GM12878 (cell line): ENCODE measurements at regions not wholly inside any gene's neighbourhood (a gene's known extent, or its start where the extent isn't known, plus 50 kb on each side); places are given as distances from the start of the nearest gene placed in this dataset.
A peak's percentile ranks its signal among the peaks of the same experiment; 100 is the strongest.

Experiments
- ATAC-seq: fragments of 200-7000 bp; cut with Tn5 transposase; 3 replicates; pipeline ENCODE4 v1.9.1; 2020; ENCODE audit warnings: mild to moderate bottlenecking, moderate library complexity
- BruUV-seq: library from RNA; stranded (reverse); fragments of 400-500 nt; replicated peaks from 2 replicates; lab custom pipeline; 2021; lab: Mats Ljungman, UMichigan
- CTCF ChIA-PET: fragments of 300-600 bp; sonication (Branson Sonifier 250); formaldehyde crosslinking; extraction: SDS; loops from one replicate; lab custom pipeline; 2021; ENCODE audit warnings: inconsistent platforms; lab: Yijun Ruan, JAX
- POLR2A ChIA-PET: fragments of 350-600 bp; formaldehyde crosslinking; extraction: SDS; loops from one replicate; lab custom pipeline; 2021; ENCODE audit warnings: inconsistent platforms; lab: Charles Lee
- RAD21 ChIA-PET: fragments of 300-600 bp; sonication (Branson Sonifier 250); formaldehyde crosslinking; loops from one replicate; lab custom pipeline; 2023; ENCODE audit warnings: antibody characterized with exemption; ENCODE audit not compliant: unreplicated experiment; lab: Charles Lee
- SMC1A ChIA-PET: fragments of 300-600 bp; sonication (Branson Sonifier 250); formaldehyde crosslinking; loops from one replicate; lab custom pipeline; 2023; ENCODE audit not compliant: unreplicated experiment, uncharacterized antibody; lab: Charles Lee
- DNase-seq: peaks from one replicate; pipeline ENCODE4 v3.0.0-alpha.2; 2011; ENCODE audit warnings: low read depth, low spot score
- FAIRE-seq: peaks from 3 replicates; lab custom pipeline; 2011; peaks lifted over from hg19 to GRCh38; lab: Jason Lieb, UNC
- H2AFZ ChIP-seq: 2 replicates; pipeline ENCODE4 v1.6.0; 2011; ENCODE audit warnings: low read depth, low read length, control low read depth; ENCODE audit not compliant: control insufficient read depth
- H3K27ac ChIP-seq: 2 replicates; pipeline ENCODE4 v1.5.1; 2011; ENCODE audit warnings: control low read depth; ENCODE audit not compliant: control insufficient read depth, insufficient read depth
- H3K27me3 ChIP-seq, 2 experiments: replicated peaks in 1 of 2; 2 replicates each; pipeline versions ENCODE4 v1.6.0 to v1.6.1; 2011; ENCODE audit warnings: low read length in 1 of 2; ENCODE audit not compliant: control insufficient read depth in 2 of 2, insufficient read depth in 2 of 2
- H3K36me3 ChIP-seq, 2 experiments: 2 replicates each; pipeline ENCODE4 v1.5.1; 2011; ENCODE audit warnings: low read length in 1 of 2; ENCODE audit not compliant: control insufficient read depth in 2 of 2, insufficient read depth in 2 of 2
- H3K4me1 ChIP-seq: 2 replicates; pipeline ENCODE4 v1.6.1; 2011; ENCODE audit warnings: mild to moderate bottlenecking, low read length, moderate library complexity, mixed read lengths; ENCODE audit not compliant: control insufficient read depth, insufficient read depth
- H3K4me2 ChIP-seq: 2 replicates; pipeline ENCODE4 v1.6.0; 2011; ENCODE audit warnings: control low read depth; ENCODE audit not compliant: control insufficient read depth, insufficient read depth
- H3K4me3 ChIP-seq: fragments of 200-600 bp; sonication (generic); 2 replicates; pipeline ENCODE4 v1.5.1; 2016
- H3K79me2 ChIP-seq: 2 replicates; pipeline ENCODE4 v1.6.0; 2011; ENCODE audit warnings: low read length; ENCODE audit not compliant: control insufficient read depth, insufficient read depth
- H3K9ac ChIP-seq: 2 replicates; pipeline ENCODE4 v1.8.0; 2011; ENCODE audit warnings: low read length, control low read depth, mixed read lengths; ENCODE audit not compliant: control insufficient read depth, insufficient read depth
- H3K9me3 ChIP-seq: replicated peaks from 3 replicates; pipeline ENCODE4 v1.5.1; 2011; ENCODE audit warnings: mild to moderate bottlenecking, low read length; ENCODE audit not compliant: control insufficient read depth, insufficient read depth
- H4K20me1 ChIP-seq: 2 replicates; pipeline ENCODE4 v1.6.0; 2011; ENCODE audit not compliant: control insufficient read depth, insufficient read depth
- MEF2B ChIP-seq: fragments of 450-650 bp; IDR thresholded peaks from 2 replicates; pipeline ENCODE4 v1.6.1; 2018; ENCODE audit warnings: mild to moderate bottlenecking, moderate library complexity; ENCODE audit not compliant: partially characterized antibody, poor library complexity, severe bottlenecking
- SMC3 ChIP-seq: IDR thresholded peaks from 2 replicates; pipeline ENCODE4 v1.6.1; 2011; ENCODE audit warnings: low read length, improper control_type of control experiment, borderline replicate concordance
- TARDBP ChIP-seq: IDR thresholded peaks from 2 replicates; pipeline ENCODE4 v1.6.1; 2016; ENCODE audit warnings: borderline replicate concordance
- WGBS: methylation state at CpG from one replicate; pipeline ENCODE4 v1.1.6; 2016; ENCODE audit warnings: low lambda C conversion rate; ENCODE audit not compliant: insufficient replicate concordance, insufficient coverage; ENCODE audit errors: missing lambda C conversion rate; 5-methylcytosine and 5-hydroxymethylcytosine counted together
- in situ Hi-C: fragments of 300-500 bp; cut with MboI; formaldehyde crosslinking; loops from 9 replicates; pipeline ENCODE4 v1.14.3; 2018; ENCODE audit warnings: mixed read lengths
- intact Hi-C: fragments of 100-400 bp; cut with micrococcal nuclease; formaldehyde crosslinking; loops from one replicate; pipeline ENCODE4 v1.14.2; 2022; ENCODE audit not compliant: unreplicated experiment
- TF ChIP-seq, protein P1 (sequence below): fragments of 450-650 bp; formaldehyde crosslinking; IDR thresholded peaks from 2 replicates; pipeline ENCODE4 v1.4.0; 2022; ENCODE audit warnings: mild to moderate bottlenecking, moderate library complexity

GRCh38 chr14:85038526-85039352, 491.2 kb upstream of the FLRT2 start:
- FAIRE-seq, result no peak
- H3K9me3 ChIP-seq, result no peaks in the 10 kb centered on the region
- ATAC-seq, result no peak
- no peak overlapping the region for H2AFZ ChIP-seq
- 14% methylated on average over 7 of the region's 7 CpGs for WGBS
- in situ Hi-C loops (no loop called here), intact Hi-C loops (no loop called here)
- no peaks in the 10 kb centered on the region for H3K27me3 ChIP-seq
- no peak overlapping the region for H3K4me2 ChIP-seq
- ChIA-PET RAD21 (no interaction called here), POLR2A (no interaction called here), SMC1A (interaction anchor here (1.3 kb wide), 1 partner anchor 10 kb away, joined by 3 read pairs; no protein-coding TSS in a partner anchor), CTCF (interaction anchor here (1.2 kb wide), 1 partner anchor 1744 kb away, joined by 3 read pairs; no protein-coding TSS in a partner anchor)
- no peak overlapping the region for H3K27ac ChIP-seq
- no peaks in the 10 kb centered on the region for H3K79me2 ChIP-seq
- DNase-seq, result no peak
- H3K36me3 ChIP-seq, result no peaks in the 10 kb centered on the region
- BruUV-seq, result no TSS peak
- H3K4me3 ChIP-seq, result no peak overlapping the region
- H3K9ac ChIP-seq, result no peak overlapping the region
- no peaks in the 10 kb centered on the region for H3K4me1 ChIP-seq
- no peaks in the 10 kb centered on the region for H4K20me1 ChIP-seq
- TF ChIP-seq MEF2B, result peak; percentile 23
- TF ChIP-seq SMC3, result no peak
- TF ChIP-seq, protein P1, sequence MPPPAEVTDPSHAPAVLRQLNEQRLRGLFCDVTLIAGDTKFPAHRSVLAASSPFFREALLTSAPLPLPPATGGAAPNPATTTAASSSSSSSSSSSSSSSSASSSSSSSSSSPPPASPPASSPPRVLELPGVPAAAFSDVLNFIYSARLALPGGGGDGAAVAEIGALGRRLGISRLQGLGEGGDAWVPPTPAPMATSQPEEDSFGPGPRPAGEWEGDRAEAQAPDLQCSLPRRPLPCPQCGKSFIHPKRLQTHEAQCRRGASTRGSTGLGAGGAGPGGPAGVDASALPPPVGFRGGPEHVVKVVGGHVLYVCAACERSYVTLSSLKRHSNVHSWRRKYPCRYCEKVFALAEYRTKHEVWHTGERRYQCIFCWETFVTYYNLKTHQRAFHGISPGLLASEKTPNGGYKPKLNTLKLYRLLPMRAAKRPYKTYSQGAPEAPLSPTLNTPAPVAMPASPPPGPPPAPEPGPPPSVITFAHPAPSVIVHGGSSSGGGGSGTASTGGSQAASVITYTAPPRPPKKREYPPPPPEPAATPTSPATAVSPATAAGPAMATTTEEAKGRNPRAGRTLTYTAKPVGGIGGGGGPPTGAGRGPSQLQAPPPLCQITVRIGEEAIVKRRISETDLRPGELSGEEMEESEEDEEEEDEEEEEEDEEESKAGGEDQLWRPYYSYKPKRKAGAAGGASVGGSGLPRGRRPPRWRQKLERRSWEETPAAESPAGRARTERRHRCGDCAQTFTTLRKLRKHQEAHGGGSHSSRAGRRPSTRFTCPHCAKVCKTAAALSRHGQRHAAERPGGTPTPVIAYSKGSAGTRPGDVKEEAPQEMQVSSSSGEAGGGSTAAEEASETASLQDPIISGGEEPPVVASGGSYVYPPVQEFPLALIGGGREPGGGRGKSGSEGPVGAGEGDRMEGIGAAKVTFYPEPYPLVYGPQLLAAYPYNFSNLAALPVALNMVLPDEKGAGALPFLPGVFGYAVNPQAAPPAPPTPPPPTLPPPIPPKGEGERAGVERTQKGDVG, result no peak
- TF ChIP-seq TARDBP, result no peak
